HepG2 (cell line): ENCODE measurements at regions not wholly inside any gene's neighbourhood (a gene's known extent, or its start where the extent isn't known, plus 50 kb on each side); places are given as distances from the start of the nearest gene placed in this dataset.

Experiments used
- FOXK2 ChIP-seq: fragments of 450-650 bp; IDR thresholded peaks from 2 replicates; pipeline ENCODE4 v1.6.1; 2016
- GZF1 ChIP-seq: sonication (generic); formaldehyde crosslinking; IDR thresholded peaks from 2 replicates; pipeline ENCODE4 v1.5.1; 2020; ENCODE audit warnings: mild to moderate bottlenecking, missing genetic modification reagents
- HOXA5 ChIP-seq: sonication (generic); formaldehyde crosslinking; IDR thresholded peaks from 2 replicates; pipeline ENCODE4 v1.4.0; 2020; ENCODE audit warnings: missing genetic modification reagents
- IKZF1 ChIP-seq: fragments of 450-650 bp; IDR thresholded peaks from 2 replicates; pipeline ENCODE4 v1.7.1; 2016
- MAFF ChIP-seq: IDR thresholded peaks from 2 replicates; pipeline ENCODE4 v1.6.1; 2011; ENCODE audit warnings: low read depth, low read length, improper control_type of control experiment
- MEIS2 ChIP-seq: sonication (generic); formaldehyde crosslinking; IDR thresholded peaks from 2 replicates; pipeline ENCODE4 v1.9.0; 2021; ENCODE audit warnings: mild to moderate bottlenecking, missing genetic modification reagents
- SMC3 ChIP-seq: IDR thresholded peaks from 2 replicates; pipeline ENCODE4 v1.6.1; 2011; ENCODE audit warnings: low read length, improper control_type of control experiment
- ZNF207 ChIP-seq: fragments of 450-650 bp; IDR thresholded peaks from 2 replicates; pipeline ENCODE4 v1.6.1; 2016; ENCODE audit warnings: antibody characterized with exemption, borderline replicate concordance
- ZNF790 ChIP-seq: sonication (generic); formaldehyde crosslinking; IDR thresholded peaks from 2 replicates; pipeline ENCODE4 v1.8.0; 2022; ENCODE audit warnings: missing genetic modification reagents, mild to moderate bottlenecking, borderline replicate concordance
- ZSCAN12 ChIP-seq: sonication (generic); formaldehyde crosslinking; IDR thresholded peaks from 2 replicates; pipeline ENCODE4 v1.9.0; 2021; ENCODE audit warnings: mild to moderate bottlenecking, missing genetic modification reagents
- ZSCAN20 ChIP-seq: sonication (generic); formaldehyde crosslinking; IDR thresholded peaks from 2 replicates; pipeline ENCODE4 v1.4.0; 2020; ENCODE audit warnings: missing genetic modification reagents, mild to moderate bottlenecking, borderline replicate concordance
- TF ChIP-seq, protein P1 (sequence below): sonication (generic); formaldehyde crosslinking; IDR thresholded peaks from 2 replicates; pipeline ENCODE4 v1.5.1; 2020; ENCODE audit warnings: mild to moderate bottlenecking, missing genetic modification reagents, moderate library complexity
- TF ChIP-seq, protein P2 (sequence below): IDR thresholded peaks from 2 replicates; pipeline ENCODE4 v1.6.1; 2016; ENCODE audit warnings: missing compliant biosample characterization, missing genetic modification reagents, borderline replicate concordance
- TF ChIP-seq, protein P3 (sequence below): sonication (generic); formaldehyde crosslinking; IDR thresholded peaks from 2 replicates; pipeline ENCODE4 v1.5.0; 2020; ENCODE audit warnings: mild to moderate bottlenecking, missing genetic modification reagents, moderate library complexity
- TF ChIP-seq, protein P4 (sequence below): sonication (generic); formaldehyde crosslinking; IDR thresholded peaks from 2 replicates; pipeline ENCODE4 v1.4.0; 2020; ENCODE audit warnings: missing genetic modification reagents
- TF ChIP-seq, protein P5 (sequence below): sonication (generic); formaldehyde crosslinking; IDR thresholded peaks from 2 replicates; pipeline ENCODE4 v1.5.0; 2020; ENCODE audit warnings: missing genetic modification reagents
- TF ChIP-seq, protein P6 (sequence below): sonication (generic); formaldehyde crosslinking; IDR thresholded peaks from 2 replicates; pipeline ENCODE4 v1.4.0; 2020; ENCODE audit warnings: missing genetic modification reagents, low read depth, mild to moderate bottlenecking, borderline replicate concordance

DNA sequence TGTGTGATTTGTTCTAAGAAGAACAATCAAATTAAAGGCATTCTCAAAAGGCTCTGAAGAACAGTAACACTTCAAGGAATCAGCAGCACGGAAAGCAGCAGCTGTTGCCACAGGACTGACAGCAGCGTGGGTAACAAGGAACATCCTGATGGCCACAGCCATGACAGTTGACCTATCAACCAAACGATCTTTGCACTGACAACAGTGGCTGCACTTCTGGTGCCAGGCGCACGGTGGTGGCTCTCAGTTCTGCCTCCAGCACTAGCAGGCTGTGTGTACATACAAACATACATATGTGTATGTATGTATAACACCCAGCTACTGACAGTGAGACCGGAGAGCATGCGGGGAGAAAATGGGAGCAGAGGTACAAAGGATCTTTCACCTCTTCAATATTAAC, 114.1 kb downstream of the ZFAND4 start (continued):
- TF ChIP-seq, protein P1, sequence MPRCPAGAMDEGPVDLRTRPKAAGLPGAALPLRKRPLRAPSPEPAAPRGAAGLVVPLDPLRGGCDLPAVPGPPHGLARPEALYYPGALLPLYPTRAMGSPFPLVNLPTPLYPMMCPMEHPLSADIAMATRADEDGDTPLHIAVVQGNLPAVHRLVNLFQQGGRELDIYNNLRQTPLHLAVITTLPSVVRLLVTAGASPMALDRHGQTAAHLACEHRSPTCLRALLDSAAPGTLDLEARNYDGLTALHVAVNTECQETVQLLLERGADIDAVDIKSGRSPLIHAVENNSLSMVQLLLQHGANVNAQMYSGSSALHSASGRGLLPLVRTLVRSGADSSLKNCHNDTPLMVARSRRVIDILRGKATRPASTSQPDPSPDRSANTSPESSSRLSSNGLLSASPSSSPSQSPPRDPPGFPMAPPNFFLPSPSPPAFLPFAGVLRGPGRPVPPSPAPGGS (CRISPR knock-in tag), result no peak
- TF ChIP-seq ZNF790 (CRISPR knock-in tag) (no peak), FOXK2 (no peak), ZSCAN12 (no peak), ZSCAN20 (CRISPR knock-in tag) (no peak), GZF1 (CRISPR knock-in tag) (no peak), MEIS2 (CRISPR knock-in tag) (0 out of 2 replicates have a peak, but pooled peaks have one; percentile 27), ZNF207 (no peak), HOXA5 (CRISPR knock-in tag) (no peak), SMC3 (peak; percentile 39; the same call in 1 of the 2 replicates), IKZF1 (no peak), MAFF (no peak)
- TF ChIP-seq, protein P2, sequence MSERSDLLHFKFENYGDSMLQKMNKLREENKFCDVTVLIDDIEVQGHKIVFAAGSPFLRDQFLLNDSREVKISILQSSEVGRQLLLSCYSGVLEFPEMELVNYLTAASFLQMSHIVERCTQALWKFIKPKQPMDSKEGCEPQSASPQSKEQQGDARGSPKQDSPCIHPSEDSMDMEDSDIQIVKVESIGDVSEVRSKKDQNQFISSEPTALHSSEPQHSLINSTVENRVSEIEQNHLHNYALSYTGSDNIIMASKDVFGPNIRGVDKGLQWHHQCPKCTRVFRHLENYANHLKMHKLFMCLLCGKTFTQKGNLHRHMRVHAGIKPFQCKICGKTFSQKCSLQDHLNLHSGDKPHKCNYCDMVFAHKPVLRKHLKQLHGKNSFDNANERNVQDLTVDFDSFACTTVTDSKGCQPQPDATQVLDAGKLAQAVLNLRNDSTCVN, result no peak
- TF ChIP-seq, protein P3, sequence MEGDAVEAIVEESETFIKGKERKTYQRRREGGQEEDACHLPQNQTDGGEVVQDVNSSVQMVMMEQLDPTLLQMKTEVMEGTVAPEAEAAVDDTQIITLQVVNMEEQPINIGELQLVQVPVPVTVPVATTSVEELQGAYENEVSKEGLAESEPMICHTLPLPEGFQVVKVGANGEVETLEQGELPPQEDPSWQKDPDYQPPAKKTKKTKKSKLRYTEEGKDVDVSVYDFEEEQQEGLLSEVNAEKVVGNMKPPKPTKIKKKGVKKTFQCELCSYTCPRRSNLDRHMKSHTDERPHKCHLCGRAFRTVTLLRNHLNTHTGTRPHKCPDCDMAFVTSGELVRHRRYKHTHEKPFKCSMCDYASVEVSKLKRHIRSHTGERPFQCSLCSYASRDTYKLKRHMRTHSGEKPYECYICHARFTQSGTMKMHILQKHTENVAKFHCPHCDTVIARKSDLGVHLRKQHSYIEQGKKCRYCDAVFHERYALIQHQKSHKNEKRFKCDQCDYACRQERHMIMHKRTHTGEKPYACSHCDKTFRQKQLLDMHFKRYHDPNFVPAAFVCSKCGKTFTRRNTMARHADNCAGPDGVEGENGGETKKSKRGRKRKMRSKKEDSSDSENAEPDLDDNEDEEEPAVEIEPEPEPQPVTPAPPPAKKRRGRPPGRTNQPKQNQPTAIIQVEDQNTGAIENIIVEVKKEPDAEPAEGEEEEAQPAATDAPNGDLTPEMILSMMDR (CRISPR knock-in tag), result peak; percentile 35
- TF ChIP-seq, protein P4, sequence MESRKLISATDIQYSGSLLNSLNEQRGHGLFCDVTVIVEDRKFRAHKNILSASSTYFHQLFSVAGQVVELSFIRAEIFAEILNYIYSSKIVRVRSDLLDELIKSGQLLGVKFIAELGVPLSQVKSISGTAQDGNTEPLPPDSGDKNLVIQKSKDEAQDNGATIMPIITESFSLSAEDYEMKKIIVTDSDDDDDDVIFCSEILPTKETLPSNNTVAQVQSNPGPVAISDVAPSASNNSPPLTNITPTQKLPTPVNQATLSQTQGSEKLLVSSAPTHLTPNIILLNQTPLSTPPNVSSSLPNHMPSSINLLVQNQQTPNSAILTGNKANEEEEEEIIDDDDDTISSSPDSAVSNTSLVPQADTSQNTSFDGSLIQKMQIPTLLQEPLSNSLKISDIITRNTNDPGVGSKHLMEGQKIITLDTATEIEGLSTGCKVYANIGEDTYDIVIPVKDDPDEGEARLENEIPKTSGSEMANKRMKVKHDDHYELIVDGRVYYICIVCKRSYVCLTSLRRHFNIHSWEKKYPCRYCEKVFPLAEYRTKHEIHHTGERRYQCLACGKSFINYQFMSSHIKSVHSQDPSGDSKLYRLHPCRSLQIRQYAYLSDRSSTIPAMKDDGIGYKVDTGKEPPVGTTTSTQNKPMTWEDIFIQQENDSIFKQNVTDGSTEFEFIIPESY (CRISPR knock-in tag), result no peak
- TF ChIP-seq, protein P5, sequence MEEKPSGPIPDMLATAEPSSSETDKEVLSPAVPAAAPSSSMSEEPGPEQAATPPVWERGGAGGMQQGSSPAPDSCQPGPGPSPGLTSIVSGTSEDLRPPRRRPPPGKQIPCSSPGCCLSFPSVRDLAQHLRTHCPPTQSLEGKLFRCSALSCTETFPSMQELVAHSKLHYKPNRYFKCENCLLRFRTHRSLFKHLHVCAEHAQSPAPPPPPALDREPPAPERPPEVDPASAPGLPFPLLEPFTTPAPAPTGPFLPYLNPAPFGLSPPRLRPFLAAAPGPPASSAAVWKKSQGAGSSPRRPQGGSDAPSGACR, result no peak
- TF ChIP-seq, protein P6, sequence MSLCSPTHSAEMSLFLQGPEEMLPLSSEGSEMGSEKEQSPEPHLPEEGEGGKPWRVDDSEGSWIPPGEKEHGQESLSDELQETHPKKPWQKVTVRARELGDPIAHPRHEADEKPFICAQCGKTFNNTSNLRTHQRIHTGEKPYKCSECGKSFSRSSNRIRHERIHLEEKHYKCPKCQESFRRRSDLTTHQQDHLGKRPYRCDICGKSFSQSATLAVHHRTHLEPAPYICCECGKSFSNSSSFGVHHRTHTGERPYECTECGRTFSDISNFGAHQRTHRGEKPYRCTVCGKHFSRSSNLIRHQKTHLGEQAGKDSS (CRISPR knock-in tag), result no peak
